ENCODE measurements at regions not wholly inside any gene's neighbourhood (a gene's known extent, or its start where the extent isn't known, plus 50 kb on each side); places are given as distances from the start of the nearest gene placed in this dataset.

GRCh38 chr18:2302012-2302411 is 269.3 kb downstream of the METTL4 start:
- no peak for TF ChIP-seq CTCF (IDR thresholded peaks at IDR 0.05; ENCODE audit: borderline replicate concordance, extremely low read depth, low read length, poor library complexity, severe bottlenecking)
- no peak for TF ChIP-seq EZH2 (IDR thresholded peaks at IDR 0.05; ENCODE audit: borderline replicate concordance, low read depth, low read length, severe bottlenecking)

Data from DND-41 (cell line).